Prostate gland (tissue), 1 donor: ENCODE measurements at regions not wholly inside any gene's neighbourhood (a gene's known extent, or its start where the extent isn't known, plus 50 kb on each side); places are given as distances from the start of the nearest gene placed in this dataset.

ENCODE experiments used
- POLR2A ChIP-seq: fragments of 450-650 bp; IDR thresholded peaks from one replicate; pipeline ENCODE4 v1.6.1; 2016; ENCODE audit warnings: antibody characterized with exemption, mild to moderate bottlenecking
- POLR2AphosphoS5 ChIP-seq: sonication (generic); formaldehyde crosslinking; IDR thresholded peaks from one replicate; pipeline ENCODE4 v1.6.1; 2017; ENCODE audit warnings: antibody characterized with exemption

DNA sequence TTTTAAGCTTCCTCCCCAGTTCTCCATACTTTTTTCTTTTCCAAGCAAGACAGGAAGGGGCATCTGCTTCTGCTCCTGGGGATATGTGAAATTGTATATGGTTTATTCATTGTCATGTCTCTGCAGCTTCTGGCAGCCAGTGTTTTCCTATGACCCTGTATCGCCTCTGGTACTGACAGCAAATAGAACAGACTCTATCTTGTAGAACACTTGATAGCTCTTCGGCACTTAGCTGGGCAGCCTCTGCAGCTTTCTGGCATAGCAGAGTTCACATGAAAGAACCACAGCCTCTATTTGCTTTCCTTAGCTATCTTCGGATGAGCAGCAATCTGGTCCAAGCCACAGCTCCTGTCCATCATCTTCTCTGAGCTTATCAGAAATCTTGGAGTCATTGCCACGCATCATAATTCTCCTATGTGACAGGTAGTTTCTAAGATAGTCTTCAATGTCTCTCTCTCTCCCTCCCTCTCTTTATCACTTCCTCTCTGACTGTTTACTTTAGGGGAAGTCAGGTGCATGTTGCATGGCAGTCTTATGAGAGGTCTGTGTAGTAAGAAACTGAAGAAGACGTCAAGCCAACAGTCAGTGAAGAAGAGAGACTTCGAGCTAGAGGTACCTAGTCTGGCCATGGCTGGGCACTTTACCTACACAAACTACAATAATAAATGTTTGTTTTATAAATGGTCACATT is 627.7 kb upstream of the CDH2 start:
- TF ChIP-seq POLR2A (no peak), POLR2AphosphoS5 (no peak)
